HG03342 (cell line): ENCODE measurements at regions not wholly inside any gene's neighbourhood (a gene's known extent, or its start where the extent isn't known, plus 50 kb on each side); places are given as distances from the start of the nearest gene placed in this dataset.
"Not testable (repeated sequence)": the region's sequence is repeated elsewhere in the genome, so short reads cannot be mapped to it uniquely, and the experiment has no call there.

ENCODE experiments used
- ATAC-seq: cut with Tn5 transposase; IDR thresholded peaks from one replicate; pipeline ENCODE4 v1.9.1; 2021; ENCODE audit warnings: mild to moderate bottlenecking, moderate library complexity; ENCODE audit not compliant: unreplicated experiment

- not testable (repeated sequence) for ATAC-seq
Observed at GRCh38 chr1:144516172-144516571, 54.7 kb upstream of the NBPF15 start.

GRCh38 chr1:144516906-144517305 lies 55.4 kb upstream of the NBPF15 start:
- not testable (repeated sequence) for ATAC-seq

- ATAC-seq: not testable (repeated sequence)
Observed at GRCh38 chr1:144518439-144518838, 57.0 kb upstream of the NBPF15 start.

GRCh38 chr1:144519528-144520189 lies 58.2 kb upstream of the NBPF15 start:
- ATAC-seq: not testable (repeated sequence)

GRCh38 chr1:144523661-144524407 lies 62.4 kb upstream of the NBPF15 start:
- peak; percentile 77 for ATAC-seq

- not testable (repeated sequence) for ATAC-seq
Observed at GRCh38 chr1:144532156-144532607, 60.5 kb upstream of the PPIAL4F start.

GRCh38 chr1:144533480-144533879 lies 59.2 kb upstream of the PPIAL4F start:
- not testable (repeated sequence) for ATAC-seq

GRCh38 chr1:144534286-144534685 lies 58.4 kb upstream of the PPIAL4F start:
- ATAC-seq: not testable (repeated sequence)

GRCh38 chr1:144536677-144537076 lies 56.0 kb upstream of the PPIAL4F start:
- ATAC-seq: not testable (repeated sequence)

GRCh38 chr1:144537234-144537633 lies 55.5 kb upstream of the PPIAL4F start:
- not testable (repeated sequence) for ATAC-seq

- not testable (repeated sequence) for ATAC-seq
Observed at GRCh38 chr1:144538736-144539135, 54.0 kb upstream of the PPIAL4F start.

- ATAC-seq: not testable (repeated sequence)
Observed at GRCh38 chr1:144539191-144539960, 53.3 kb upstream of the PPIAL4F start.
